IMR-90 (cell line): ENCODE measurements at regions not wholly inside any gene's neighbourhood (a gene's known extent, or its start where the extent isn't known, plus 50 kb on each side); places are given as distances from the start of the nearest gene placed in this dataset.

Source experiments
- ATAC-seq: fragments of 200-7000 bp; cut with Tn5 transposase; 2 replicates; pipeline ENCODE4 v1.9.1; 2020; ENCODE audit warnings: low read depth, mild to moderate bottlenecking, moderate library complexity
- BruUV-seq: library from RNA; stranded (reverse); fragments of 400-500 nt; replicated peaks from 2 replicates; lab custom pipeline; 2021; lab: Mats Ljungman, UMichigan
- CTCF ChIA-PET: fragments of 300-600 bp; formaldehyde crosslinking; extraction: SDS; loops from one replicate; lab custom pipeline; 2021; ENCODE audit warnings: antibody characterized with exemption; lab: Yijun Ruan, JAX
- POLR2A ChIA-PET: fragments of 300-600 bp; sonication (Branson Sonifier 250); formaldehyde crosslinking; loops from one replicate; lab custom pipeline; 2022; ENCODE audit warnings: antibody characterized with exemption; ENCODE audit not compliant: unreplicated experiment; lab: Charles Lee
- DNase-seq: peaks from one replicate; pipeline ENCODE4 v3.0.0; 2013
- H2AFZ ChIP-seq: replicated peaks from 2 replicates; pipeline ENCODE3; 2013; ENCODE audit warnings: low read length, mild to moderate bottlenecking; ENCODE audit not compliant: poor library complexity
- H2AK5ac ChIP-seq: 2 replicates; pipeline ENCODE4 v1.6.1; 2013; ENCODE audit warnings: low read depth, low read length, inconsistent platforms
- H2AK9ac ChIP-seq: replicated peaks from 2 replicates; pipeline ENCODE3; 2013; ENCODE audit warnings: mild to moderate bottlenecking, low read depth, low read length, moderate library complexity; ENCODE audit not compliant: poor library complexity
- H2BK120ac ChIP-seq: 2 replicates; pipeline ENCODE4 v1.6.1; 2013; ENCODE audit warnings: low read depth, low read length, inconsistent platforms
- H2BK15ac ChIP-seq: 3 replicates; pipeline ENCODE4 v1.6.1; 2013; ENCODE audit warnings: low read depth, low read length, inconsistent platforms
- H2BK20ac ChIP-seq: 2 replicates; pipeline ENCODE4 v1.6.1; 2013; ENCODE audit warnings: low read depth, mild to moderate bottlenecking, inconsistent platforms, low read length, moderate library complexity
- H2BK5ac ChIP-seq: 2 replicates; pipeline ENCODE4 v1.6.1; 2013; ENCODE audit warnings: mild to moderate bottlenecking, low read depth, low read length, inconsistent platforms; ENCODE audit not compliant: poor library complexity, severe bottlenecking
- H3K14ac ChIP-seq: replicated peaks from 2 replicates; pipeline ENCODE4 v1.6.1; 2013; ENCODE audit warnings: low read depth, low read length, inconsistent platforms
- H3K18ac ChIP-seq: 2 replicates; pipeline ENCODE4 v1.6.1; 2013; ENCODE audit warnings: low read depth, low read length, control low read depth
- H3K23ac ChIP-seq: 2 replicates; pipeline ENCODE4 v1.6.1; 2013; ENCODE audit warnings: low read depth, low read length, inconsistent platforms
- H3K27ac ChIP-seq: 2 replicates; pipeline ENCODE4 v1.5.1; 2013; ENCODE audit warnings: mild to moderate bottlenecking, control low read depth, low read length; ENCODE audit not compliant: insufficient read depth
- H3K27me3 ChIP-seq: 2 replicates; pipeline ENCODE4 v1.6.1; 2013; ENCODE audit warnings: low read length; ENCODE audit not compliant: control insufficient read depth, insufficient read depth
- H3K36me3 ChIP-seq: 2 replicates; pipeline ENCODE4 v1.6.1; 2013; ENCODE audit warnings: low read length, mixed read lengths; ENCODE audit not compliant: control insufficient read depth, insufficient read depth
- H3K4ac ChIP-seq: 2 replicates; pipeline ENCODE4 v1.6.1; 2013; ENCODE audit warnings: low read depth, low read length, inconsistent platforms
- H3K4me1 ChIP-seq: 2 replicates; pipeline ENCODE4 v1.6.1; 2013; ENCODE audit warnings: low read length, mixed read lengths; ENCODE audit not compliant: control insufficient read depth, insufficient read depth
- H3K4me2 ChIP-seq: 2 replicates; pipeline ENCODE4 v1.6.1; 2013; ENCODE audit warnings: low read depth, mild to moderate bottlenecking, control low read depth, low read length, moderate library complexity
- H3K4me3 ChIP-seq: 2 replicates; pipeline ENCODE4 v1.5.1; 2013; ENCODE audit warnings: low read depth, mild to moderate bottlenecking, control low read depth, low read length, moderate library complexity; ENCODE audit not compliant: insufficient read depth
- H3K56ac ChIP-seq: 2 replicates; pipeline ENCODE4 v1.6.1; 2013; ENCODE audit warnings: low read length, inconsistent platforms; ENCODE audit not compliant: insufficient read depth; ENCODE audit errors: extremely low read depth
- H3K79me1 ChIP-seq, 2 experiments: 2 replicates each; pipeline ENCODE4 v1.6.1; 2013; ENCODE audit warnings: low read length in 2 of 2, inconsistent platforms in 1 of 2, low read depth in 1 of 2
- H3K9ac ChIP-seq: 2 replicates; pipeline ENCODE4 v1.6.1; 2013; ENCODE audit warnings: low read depth, low read length, control low read depth
- H3K9me1 ChIP-seq: 2 replicates; pipeline ENCODE4 v1.6.1; 2013; ENCODE audit warnings: low read length, inconsistent platforms; ENCODE audit not compliant: insufficient read depth
- H3K9me3 ChIP-seq: 2 replicates; pipeline ENCODE4 v1.6.1; 2013; ENCODE audit warnings: low read length; ENCODE audit not compliant: control insufficient read depth, insufficient read depth
- H4K20me1 ChIP-seq: 2 replicates; pipeline ENCODE4 v1.6.1; 2013; ENCODE audit warnings: low read length, inconsistent platforms; ENCODE audit not compliant: insufficient read depth
- H4K5ac ChIP-seq: 2 replicates; pipeline ENCODE4 v1.6.1; 2013; ENCODE audit warnings: mild to moderate bottlenecking, low read depth, low read length, control low read depth
- H4K8ac ChIP-seq, 2 experiments: 2 replicates each; pipeline ENCODE4 v1.6.1; 2013; ENCODE audit warnings: low read depth in 2 of 2, low read length in 2 of 2, control low read depth in 1 of 2, inconsistent platforms in 1 of 2
- H4K91ac ChIP-seq: 2 replicates; pipeline ENCODE4 v1.6.1; 2013; ENCODE audit warnings: low read depth, low read length, inconsistent platforms; ENCODE audit not compliant: insufficient read depth
- BHLHE40 ChIP-seq: fragments of 150-350 bp; IDR thresholded peaks from 2 replicates; pipeline ENCODE4 v1.6.1; 2016; ENCODE audit warnings: mild to moderate bottlenecking, low read depth, low read length
- CEBPB ChIP-seq: IDR thresholded peaks from 2 replicates; pipeline ENCODE4 v1.6.1; 2012; ENCODE audit warnings: low read depth, low read length, improper control_type of control experiment
- CHD1 ChIP-seq: IDR thresholded peaks from 2 replicates; pipeline ENCODE4 v1.6.1; 2012; ENCODE audit warnings: low read depth, low read length, improper control_type of control experiment
- ELK1 ChIP-seq: fragments of 150-350 bp; IDR thresholded peaks from 2 replicates; pipeline ENCODE4 v1.6.1; 2016; ENCODE audit warnings: low read depth, mild to moderate bottlenecking, low read length, moderate library complexity, borderline replicate concordance
- FOS ChIP-seq: fragments of 150-350 bp; IDR thresholded peaks from 2 replicates; pipeline ENCODE4 v1.6.1; 2016; ENCODE audit warnings: low read depth, low read length
- MAFK ChIP-seq: IDR thresholded peaks from 2 replicates; pipeline ENCODE4 v1.6.1; 2012; ENCODE audit warnings: low read depth, low read length, improper control_type of control experiment
- MAZ ChIP-seq: IDR thresholded peaks from 2 replicates; pipeline ENCODE4 v1.6.1; 2012; ENCODE audit warnings: low read depth, mild to moderate bottlenecking, low read length, improper control_type of control experiment, moderate library complexity, borderline replicate concordance
- MXI1 ChIP-seq: IDR thresholded peaks from 2 replicates; pipeline ENCODE4 v1.6.1; 2012; ENCODE audit warnings: low read depth, mild to moderate bottlenecking, low read length, moderate library complexity, borderline replicate concordance
- NFE2L2 ChIP-seq: fragments of 150-350 bp; IDR thresholded peaks from 2 replicates; pipeline ENCODE4 v1.6.1; 2016; ENCODE audit warnings: low read depth, mild to moderate bottlenecking, low read length
- POLR2A ChIP-seq: IDR thresholded peaks from 2 replicates; pipeline ENCODE4 v1.6.1; 2012; ENCODE audit warnings: mild to moderate bottlenecking, low read depth, low read length
- RAD21 ChIP-seq: IDR thresholded peaks from 2 replicates; pipeline ENCODE4 v1.6.1; 2012; ENCODE audit warnings: low read length, improper control_type of control experiment
- RCOR1 ChIP-seq: IDR thresholded peaks from 2 replicates; pipeline ENCODE4 v1.6.1; 2012; ENCODE audit warnings: mild to moderate bottlenecking, low read length, improper control_type of control experiment; ENCODE audit not compliant: insufficient replicate concordance
- RFX5 ChIP-seq: IDR thresholded peaks from 2 replicates; pipeline ENCODE4 v1.8.0; 2012; ENCODE audit warnings: low read depth, mild to moderate bottlenecking, low read length, moderate library complexity
- SMC3 ChIP-seq: fragments of 150-350 bp; IDR thresholded peaks from 2 replicates; pipeline ENCODE4 v1.6.1; 2016; ENCODE audit warnings: low read depth, mild to moderate bottlenecking, antibody characterized with exemption, low read length, moderate library complexity
- USF2 ChIP-seq: fragments of 150-350 bp; IDR thresholded peaks from 2 replicates; pipeline ENCODE4 v1.6.1; 2017; ENCODE audit warnings: mild to moderate bottlenecking, antibody characterized with exemption, low read length, low read depth
- WGBS, 2 experiments: methylation state at CpG; one replicate each; pipeline versions ENCODE4 v1.1.5 to v1.1.7; 2013; ENCODE audit warnings: missing lambda C conversion rate in 2 of 2; ENCODE audit not compliant: insufficient read length in 1 of 2; ENCODE audit errors: extremely low coverage in 2 of 2; 5-methylcytosine and 5-hydroxymethylcytosine counted together
- dilution Hi-C: fragments of 300-500 bp; cut with HindIII; formaldehyde crosslinking; loops from one replicate; pipeline ENCODE4 v1.14.3; 2018; ENCODE audit warnings: low sequenced_read_pairs; ENCODE audit not compliant: unreplicated experiment
- in situ Hi-C: fragments of 300-500 bp; cut with MboI; formaldehyde crosslinking; loops from 3 replicates; pipeline ENCODE4 v1.14.3; 2019; ENCODE audit warnings: low sequenced_read_pairs, inconsistent platforms, mixed read lengths
- intact Hi-C: fragments of 100-400 bp; cut with micrococcal nuclease; formaldehyde crosslinking; loops from 2 replicates; pipeline ENCODE4 v1.10.0; 2022
- TF ChIP-seq, protein P1 (sequence below): conservative IDR thresholded peaks from 2 replicates; pipeline ENCODE4 v1.5.1; 2012; ENCODE audit warnings: mild to moderate bottlenecking, low read depth, low read length, improper control_type of control experiment

DNA sequence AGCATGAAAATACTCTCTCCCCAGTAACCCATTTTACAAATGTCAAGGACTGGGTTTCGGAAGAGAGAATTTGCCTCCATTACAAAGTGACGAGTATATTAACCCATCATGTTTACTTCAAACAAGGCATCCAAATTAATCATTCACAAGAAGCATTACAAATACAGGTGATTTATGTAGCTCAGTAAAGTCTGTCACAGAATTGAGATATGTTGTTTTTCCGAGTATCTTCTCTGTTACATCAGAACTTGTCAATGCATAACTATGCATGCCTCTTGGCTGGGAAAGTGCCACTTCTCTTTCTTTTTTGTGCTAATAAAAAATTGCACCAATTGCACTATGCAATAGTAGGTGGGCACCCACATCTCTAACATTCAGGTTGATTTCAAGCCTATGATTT is 158.2 kb downstream of the AREG start:
- CTCF ChIA-PET = interaction anchor here (1.4 kb wide), 1 partner anchor 208 kb away, joined by 4 read pairs; no protein-coding TSS in a partner anchor
- H3K27me3 ChIP-seq = no peaks in the 10 kb centered on the region; the same call in 1 of the 2 replicates
- H3K79me1 ChIP-seq = no peaks in the 10 kb centered on the region
- WGBS, 2 experiments = no CpG with 5 or more reads among the region's 3 CpGs
- dilution Hi-C loops (no loop called here), intact Hi-C loops (no loop called here), in situ Hi-C loops (no loop called here)
- H2BK20ac ChIP-seq = no peak overlapping the region
- no peak overlapping the region for H3K27ac ChIP-seq
- H3K9ac ChIP-seq = no peak overlapping the region
- H2BK5ac ChIP-seq = no peak overlapping the region
- H2AK9ac ChIP-seq = no peak overlapping the region
- H3K23ac ChIP-seq = no peak overlapping the region
- ATAC-seq (no peak), DNase-seq (no peak)
- no peak overlapping the region for H3K4ac ChIP-seq
- no peak overlapping the region for H2AK5ac ChIP-seq
- no peak overlapping the region for H3K14ac ChIP-seq
- H3K18ac ChIP-seq = no peak overlapping the region
- H4K8ac ChIP-seq = no peak overlapping the region
- H2AFZ ChIP-seq = no peak overlapping the region
- no peak overlapping the region for H4K5ac ChIP-seq
- H3K4me3 ChIP-seq = no peak overlapping the region
- POLR2A ChIA-PET = no interaction called here
- H2BK120ac ChIP-seq = no peak overlapping the region
- H2BK15ac ChIP-seq = no peak overlapping the region
- no peaks in the 10 kb centered on the region for H3K36me3 ChIP-seq
- no peak overlapping the region for H3K56ac ChIP-seq
- TF ChIP-seq SMC3 = no peak
- no peak for TF ChIP-seq POLR2A
- TF ChIP-seq, protein P1, sequence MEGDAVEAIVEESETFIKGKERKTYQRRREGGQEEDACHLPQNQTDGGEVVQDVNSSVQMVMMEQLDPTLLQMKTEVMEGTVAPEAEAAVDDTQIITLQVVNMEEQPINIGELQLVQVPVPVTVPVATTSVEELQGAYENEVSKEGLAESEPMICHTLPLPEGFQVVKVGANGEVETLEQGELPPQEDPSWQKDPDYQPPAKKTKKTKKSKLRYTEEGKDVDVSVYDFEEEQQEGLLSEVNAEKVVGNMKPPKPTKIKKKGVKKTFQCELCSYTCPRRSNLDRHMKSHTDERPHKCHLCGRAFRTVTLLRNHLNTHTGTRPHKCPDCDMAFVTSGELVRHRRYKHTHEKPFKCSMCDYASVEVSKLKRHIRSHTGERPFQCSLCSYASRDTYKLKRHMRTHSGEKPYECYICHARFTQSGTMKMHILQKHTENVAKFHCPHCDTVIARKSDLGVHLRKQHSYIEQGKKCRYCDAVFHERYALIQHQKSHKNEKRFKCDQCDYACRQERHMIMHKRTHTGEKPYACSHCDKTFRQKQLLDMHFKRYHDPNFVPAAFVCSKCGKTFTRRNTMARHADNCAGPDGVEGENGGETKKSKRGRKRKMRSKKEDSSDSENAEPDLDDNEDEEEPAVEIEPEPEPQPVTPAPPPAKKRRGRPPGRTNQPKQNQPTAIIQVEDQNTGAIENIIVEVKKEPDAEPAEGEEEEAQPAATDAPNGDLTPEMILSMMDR = no peak
- no peak for TF ChIP-seq CEBPB
- no peak for TF ChIP-seq RCOR1
- TF ChIP-seq MXI1 = no peak
- no peak for TF ChIP-seq BHLHE40
- no peak for TF ChIP-seq CHD1
- TF ChIP-seq NFE2L2 = no peak
- no peak for TF ChIP-seq FOS
- no peak for TF ChIP-seq RAD21
- TF ChIP-seq MAZ = no peak
- TF ChIP-seq MAFK = no peak
- no peak for TF ChIP-seq USF2
- TF ChIP-seq ELK1 = no peak
- no peak for TF ChIP-seq RFX5
- no peaks in the 10 kb centered on the region for H3K9me1 ChIP-seq
- H3K9me3 ChIP-seq = no peaks in the 10 kb centered on the region
- H4K91ac ChIP-seq = no peak overlapping the region
- H4K20me1 ChIP-seq = no peaks in the 10 kb centered on the region
- H3K4me1 ChIP-seq = no peaks in the 10 kb centered on the region
- no TSS peak for BruUV-seq
- no peak overlapping the region for H3K4me2 ChIP-seq
